ENCODE measurements at regions not wholly inside any gene's neighbourhood (a gene's known extent, or its start where the extent isn't known, plus 50 kb on each side); places are given as distances from the start of the nearest gene placed in this dataset.

DNA sequence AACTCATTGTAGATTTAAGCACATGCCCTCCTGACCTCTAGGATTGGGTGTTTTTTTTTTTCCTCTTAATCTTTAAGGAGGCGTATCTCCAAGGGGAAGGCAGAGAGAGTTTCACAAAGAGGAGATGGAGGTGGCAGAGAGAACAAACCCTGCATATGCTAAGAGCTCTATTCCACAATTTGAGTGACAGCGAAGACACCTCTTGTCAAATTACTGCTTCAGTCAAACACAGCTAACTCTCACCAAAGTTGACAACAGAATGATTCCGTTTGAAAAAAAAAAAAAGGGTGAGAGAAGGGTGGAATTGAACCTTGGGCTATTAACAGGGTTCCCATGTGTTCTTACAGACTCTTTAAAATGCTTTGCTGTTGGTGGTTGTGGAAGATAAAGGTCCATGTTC, 112.6 kb downstream of the NXPE2 start:
- Histone ChIP-seq H3K4me3 (no peak overlapping the region), H3K4me1 (replicated peaks; ENCODE audit: insufficient read depth) (no peaks in the 10 kb centered on the region), H3K79me2 (ENCODE audit: low read depth) (no peaks in the 10 kb centered on the region), H3K4me2 (no peak overlapping the region), H3K36me3 (ENCODE audit: low read depth) (no peaks in the 10 kb centered on the region), H3K27ac (no peak overlapping the region), H3K9me2 (ENCODE audit: insufficient read depth) (no peaks in the 10 kb centered on the region), H3F3A (ENCODE audit: insufficient read depth, low read depth) (no peaks in the 10 kb centered on the region), H2AFZ (no peak overlapping the region), H4K20me1 (ENCODE audit: insufficient read depth) (no peaks in the 10 kb centered on the region), H3K27me3 (ENCODE audit: insufficient read depth, low read depth) (peaks cover 28% of the 10 kb centered on the region; the same call in 1 of the 2 replicates), H3K9me3 (ENCODE audit: insufficient read depth, low read depth) (no peaks in the 10 kb centered on the region)
- BruUV-seq (replicated peaks): no TSS peak
- TF ChIP-seq EZH2 (IDR thresholded peaks at IDR 0.05; ENCODE audit: low read depth): no peak
- TF ChIP-seq, protein P1, sequence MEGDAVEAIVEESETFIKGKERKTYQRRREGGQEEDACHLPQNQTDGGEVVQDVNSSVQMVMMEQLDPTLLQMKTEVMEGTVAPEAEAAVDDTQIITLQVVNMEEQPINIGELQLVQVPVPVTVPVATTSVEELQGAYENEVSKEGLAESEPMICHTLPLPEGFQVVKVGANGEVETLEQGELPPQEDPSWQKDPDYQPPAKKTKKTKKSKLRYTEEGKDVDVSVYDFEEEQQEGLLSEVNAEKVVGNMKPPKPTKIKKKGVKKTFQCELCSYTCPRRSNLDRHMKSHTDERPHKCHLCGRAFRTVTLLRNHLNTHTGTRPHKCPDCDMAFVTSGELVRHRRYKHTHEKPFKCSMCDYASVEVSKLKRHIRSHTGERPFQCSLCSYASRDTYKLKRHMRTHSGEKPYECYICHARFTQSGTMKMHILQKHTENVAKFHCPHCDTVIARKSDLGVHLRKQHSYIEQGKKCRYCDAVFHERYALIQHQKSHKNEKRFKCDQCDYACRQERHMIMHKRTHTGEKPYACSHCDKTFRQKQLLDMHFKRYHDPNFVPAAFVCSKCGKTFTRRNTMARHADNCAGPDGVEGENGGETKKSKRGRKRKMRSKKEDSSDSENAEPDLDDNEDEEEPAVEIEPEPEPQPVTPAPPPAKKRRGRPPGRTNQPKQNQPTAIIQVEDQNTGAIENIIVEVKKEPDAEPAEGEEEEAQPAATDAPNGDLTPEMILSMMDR (conservative IDR thresholded peaks at IDR 0.05): no peak
- DNase-seq: no peak
- intact Hi-C loops (cut with micrococcal nuclease; ENCODE audit: unreplicated experiment): no loop called here
- ChIA-PET POLR2A (ENCODE audit: unreplicated experiment) (no interaction called here), CTCF (no interaction called here)

DNA sequence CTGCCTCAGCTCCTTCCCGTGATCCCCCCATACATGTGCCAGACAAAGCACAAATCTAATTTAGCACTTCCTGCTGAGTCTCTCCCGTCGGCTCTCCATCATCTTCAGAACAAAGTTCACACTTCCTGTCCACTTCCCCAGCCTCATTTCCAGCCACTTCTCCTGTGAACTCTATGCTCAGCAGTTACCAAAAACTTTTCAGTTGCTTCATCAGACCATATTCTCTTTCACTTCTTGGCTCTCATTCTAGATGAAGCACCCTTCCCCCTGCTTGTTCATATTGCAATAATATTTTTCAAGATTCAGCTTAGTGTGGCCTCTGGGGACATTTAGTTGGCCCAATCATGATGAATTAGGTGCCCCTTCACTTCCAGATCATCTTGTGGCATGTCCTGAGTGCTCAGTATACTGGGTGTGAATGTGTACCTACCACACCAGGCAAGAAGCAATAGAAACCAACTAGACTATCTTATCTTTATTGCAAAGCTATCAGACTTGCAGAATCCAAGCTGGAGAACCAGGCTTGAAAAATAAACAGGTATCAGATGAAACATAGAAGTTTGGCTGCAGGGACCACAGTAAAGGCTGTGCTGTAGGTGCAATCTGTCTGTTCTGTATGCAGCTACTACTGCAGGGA, 115.8 kb downstream of the NXPE2 start:
- Histone ChIP-seq H3F3A (ENCODE audit: insufficient read depth, low read depth) (no peaks in the 10 kb centered on the region), H3K27ac (no peak overlapping the region), H3K9me2 (ENCODE audit: insufficient read depth) (no peaks in the 10 kb centered on the region), H3K79me2 (ENCODE audit: low read depth) (no peaks in the 10 kb centered on the region), H3K4me1 (replicated peaks; ENCODE audit: insufficient read depth) (no peaks in the 10 kb centered on the region), H3K36me3 (ENCODE audit: low read depth) (no peaks in the 10 kb centered on the region), H3K27me3 (ENCODE audit: insufficient read depth, low read depth) (peaks cover 28% of the 10 kb centered on the region; the same call in 1 of the 2 replicates), H3K4me3 (no peak overlapping the region), H3K4me2 (no peak overlapping the region), H4K20me1 (ENCODE audit: insufficient read depth) (no peaks in the 10 kb centered on the region), H3K9me3 (ENCODE audit: insufficient read depth, low read depth) (no peaks in the 10 kb centered on the region), H2AFZ (no peak overlapping the region)
- CTCF ChIA-PET: no interaction called here
- TF ChIP-seq EZH2 (IDR thresholded peaks at IDR 0.05; ENCODE audit: low read depth): no peak
- TF ChIP-seq, protein P1 (conservative IDR thresholded peaks at IDR 0.05): no peak
- BruUV-seq (replicated peaks): no TSS peak
- POLR2A ChIA-PET (ENCODE audit: unreplicated experiment): no interaction called here
- no peak for DNase-seq
- intact Hi-C loops (cut with micrococcal nuclease; ENCODE audit: unreplicated experiment): no loop called here

DNA sequence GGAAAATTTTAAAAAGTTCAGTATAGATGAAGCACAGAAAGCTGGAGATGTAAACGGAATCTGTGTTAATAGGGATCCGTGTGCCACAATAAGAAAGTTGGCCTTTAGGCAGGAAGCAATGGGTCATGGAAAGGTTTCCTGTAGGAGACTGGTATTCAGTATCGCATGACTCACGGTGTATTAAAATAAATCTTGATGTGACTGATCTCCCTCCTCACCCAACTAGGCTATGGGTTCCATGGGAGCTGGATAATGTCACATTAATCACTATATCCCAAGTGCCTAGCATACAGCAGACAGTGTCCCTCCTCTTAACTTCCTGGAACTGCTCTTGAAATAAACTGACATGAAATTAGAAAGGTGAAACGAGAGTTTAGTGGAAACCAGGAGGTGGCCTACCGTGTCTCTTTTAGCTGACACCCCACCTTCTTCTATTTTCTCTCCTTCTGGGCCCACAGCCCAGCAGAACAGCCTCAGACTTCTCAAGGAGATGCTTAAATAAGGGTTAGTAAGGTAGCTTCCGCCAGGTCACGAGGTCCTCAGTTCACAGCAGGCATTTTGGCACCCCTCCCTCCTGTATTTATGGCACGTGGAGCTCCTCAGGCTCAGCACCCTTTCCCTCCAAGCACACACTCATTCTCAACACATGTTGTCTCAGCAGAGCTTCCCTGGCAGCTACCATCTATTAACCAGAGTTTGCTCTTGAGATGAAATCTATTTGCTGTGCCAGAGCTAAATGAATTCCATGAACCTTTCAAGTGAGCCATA, 118.8 kb downstream of the NXPE2 start:
- no TSS peak for BruUV-seq (replicated peaks)
- DNase-seq: no peak
- Histone ChIP-seq H3K36me3 (ENCODE audit: low read depth) (no peaks in the 10 kb centered on the region), H3K27ac (no peak overlapping the region), H2AFZ (no peak overlapping the region), H3K4me3 (no peak overlapping the region), H3K79me2 (ENCODE audit: low read depth) (no peaks in the 10 kb centered on the region), H3K4me2 (no peak overlapping the region), H3F3A (ENCODE audit: insufficient read depth, low read depth) (no peaks in the 10 kb centered on the region), H3K4me1 (replicated peaks; ENCODE audit: insufficient read depth) (no peaks in the 10 kb centered on the region), H3K27me3 (ENCODE audit: insufficient read depth, low read depth) (0 out of 2 replicates have a peak, but pooled peaks cover 22% of the 10 kb centered on the region), H3K9me2 (ENCODE audit: insufficient read depth) (no peaks in the 10 kb centered on the region), H4K20me1 (ENCODE audit: insufficient read depth) (no peaks in the 10 kb centered on the region), H3K9me3 (ENCODE audit: insufficient read depth, low read depth) (no peaks in the 10 kb centered on the region)
- intact Hi-C loops (cut with micrococcal nuclease; ENCODE audit: unreplicated experiment): no loop called here
- TF ChIP-seq, protein P1 (conservative IDR thresholded peaks at IDR 0.05): no peak
- TF ChIP-seq EZH2 (IDR thresholded peaks at IDR 0.05; ENCODE audit: low read depth): no peak
- ChIA-PET CTCF (no interaction called here), POLR2A (ENCODE audit: unreplicated experiment) (no interaction called here)

Data from PC-9 (cell line).